ENCODE measurements at regions not wholly inside any gene's neighbourhood (a gene's known extent, or its start where the extent isn't known, plus 50 kb on each side); places are given as distances from the start of the nearest gene placed in this dataset.

GRCh38 chr6:87995461-87995860, 52.2 kb upstream of the SPACA1 start:
- ATAC-seq = no peak
- DNase-seq (ENCODE audit: low spot score) = no peak

GRCh38 chr6:87993356-87993755, 54.3 kb upstream of the SPACA1 start:
- ATAC-seq (no peak), DNase-seq (ENCODE audit: low spot score) (no peak)

GRCh38 chr6:87990871-87991270, 56.8 kb upstream of the SPACA1 start:
- no peak for DNase-seq (ENCODE audit: low spot score)
- ATAC-seq = no peak

- ATAC-seq (no peak), DNase-seq (ENCODE audit: low spot score) (no peak)
These were observed 65.5 kb upstream of the SPACA1 start for GRCh38 chr6:87982134-87982533.

- no peak for ATAC-seq
- no peak for DNase-seq (ENCODE audit: low spot score)
These were observed 67.9 kb upstream of the SPACA1 start for GRCh38 chr6:87979737-87980136.

GRCh38 chr6:87976616-87977015, 71.0 kb upstream of the SPACA1 start:
- DNase-seq (ENCODE audit: low spot score) = no peak
- no peak for ATAC-seq

GRCh38 chr6:87975561-87975960, 72.1 kb upstream of the SPACA1 start:
- ATAC-seq (no peak), DNase-seq (ENCODE audit: low spot score) (no peak)

- ATAC-seq = no peak
- no peak for DNase-seq (ENCODE audit: low spot score)
These were observed 75.4 kb upstream of the SPACA1 start for GRCh38 chr6:87972279-87972678.

- DNase-seq (ENCODE audit: low spot score) (no peak), ATAC-seq (no peak)
These were observed 75.9 kb upstream of the SPACA1 start for GRCh38 chr6:87971605-87972262.

GRCh38 chr6:87968435-87969278, 79.0 kb upstream of the SPACA1 start:
- DNase-seq (ENCODE audit: low spot score) = no peak
- ATAC-seq = no peak

GRCh38 chr6:87965806-87966205, 81.8 kb upstream of the SPACA1 start:
- ATAC-seq = no peak
- no peak for DNase-seq (ENCODE audit: low spot score)

GRCh38 chr6:87959083-87959482, 88.6 kb upstream of the SPACA1 start:
- ATAC-seq (no peak), DNase-seq (ENCODE audit: low spot score) (no peak)

- no peak for ATAC-seq
- DNase-seq (ENCODE audit: low spot score) = no peak
These were observed 95.9 kb upstream of the SPACA1 start for GRCh38 chr6:87951751-87952150.

GRCh38 chr6:87950614-87951013, 97.0 kb upstream of the SPACA1 start:
- no peak for ATAC-seq
- DNase-seq (ENCODE audit: low spot score) = no peak

GRCh38 chr6:87949194-87949593, 98.4 kb upstream of the SPACA1 start:
- ATAC-seq (no peak), DNase-seq (ENCODE audit: low spot score) (no peak)

GRCh38 chr6:87946669-87947068, 101.0 kb upstream of the SPACA1 start:
- ATAC-seq = no peak
- no peak for DNase-seq (ENCODE audit: low spot score)

- ATAC-seq (no peak), DNase-seq (ENCODE audit: low spot score) (no peak)
These were observed 101.7 kb upstream of the SPACA1 start for GRCh38 chr6:87945966-87946365.

- DNase-seq (ENCODE audit: low spot score) = no peak
- no peak for ATAC-seq
These were observed 102.5 kb upstream of the SPACA1 start for GRCh38 chr6:87945181-87945580.

- DNase-seq (ENCODE audit: low spot score) (no peak), ATAC-seq (no peak)
These were observed 103.1 kb upstream of the SPACA1 start for GRCh38 chr6:87944541-87944954.

- DNase-seq (ENCODE audit: low spot score) = no peak
- ATAC-seq = no peak
These were observed 104.5 kb upstream of the SPACA1 start for GRCh38 chr6:87943191-87943590.

- no peak for DNase-seq (ENCODE audit: low spot score)
- no peak for ATAC-seq
These were observed 105.9 kb upstream of the SPACA1 start for GRCh38 chr6:87941556-87942358.

- no peak for ATAC-seq
- no peak for DNase-seq (ENCODE audit: low spot score)
These were observed 107.9 kb upstream of the SPACA1 start for GRCh38 chr6:87939776-87940175.

Data from left lobe of liver (tissue), 2 donors.